ENCODE measurements at regions not wholly inside any gene's neighbourhood (a gene's known extent, or its start where the extent isn't known, plus 50 kb on each side); places are given as distances from the start of the nearest gene placed in this dataset.

- peak; percentile 79 for TF ChIP-seq CTCF (IDR thresholded peaks at IDR 0.05)
- no peak for TF ChIP-seq ZFX (IDR thresholded peaks at IDR 0.05; ENCODE audit: borderline replicate concordance)
Measured at GRCh38 chr3:18988614-18989229, 159.6 kb upstream of the KCNH8 start.
